Common myeloid progenitor, CD34-positive (primary cell): ENCODE measurements at regions not wholly inside any gene's neighbourhood (a gene's known extent, or its start where the extent isn't known, plus 50 kb on each side); places are given as distances from the start of the nearest gene placed in this dataset.

Source experiments
- CTCF ChIA-PET: fragments of 350-600 bp; sonication (Branson Sonifier 250); formaldehyde crosslinking; loops from one replicate; lab custom pipeline; 2021; ENCODE audit warnings: antibody characterized with exemption; lab: Charles Lee
- POLR2A ChIA-PET: fragments of 350-600 bp; sonication (Branson Sonifier 250); formaldehyde crosslinking; loops from one replicate; lab custom pipeline; 2021; ENCODE audit warnings: antibody characterized with exemption; lab: Charles Lee
- DNase-seq, 3 donors: peaks; one replicate each; pipeline versions ENCODE4 v3.0.0 to v3.0.0-alpha.2; 2013
- H3K27ac ChIP-seq, 2 experiments: 1 replicate in 1 of 2; 2 replicates in 1 of 2; pipeline ENCODE4 v1.7.0; 2013; ENCODE audit warnings: inconsistent platforms in 2 of 2, low read length in 2 of 2, mild to moderate bottlenecking in 2 of 2, low read depth in 1 of 2, moderate library complexity in 1 of 2; ENCODE audit not compliant: severe bottlenecking in 2 of 2, insufficient read depth in 1 of 2, poor library complexity in 1 of 2
- H3K27me3 ChIP-seq, 5 experiments: replicated peaks in 2 of 5; 1 replicate in 3 of 5; 2 replicates in 2 of 5; pipeline versions ENCODE4 v1.6.1 to v1.7.0; 2013; ENCODE audit warnings: low read length in 4 of 5, mild to moderate bottlenecking in 2 of 5, moderate library complexity in 2 of 5, inconsistent platforms in 1 of 5; ENCODE audit not compliant: insufficient read depth in 5 of 5, control insufficient read depth in 4 of 5
- H3K36me3 ChIP-seq, 4 experiments: 1 replicate in 2 of 4; 2 replicates in 2 of 4; pipeline versions ENCODE4 v1.6.1 to v1.7.0; 2013; ENCODE audit warnings: low read length in 3 of 4, control low read depth in 1 of 4, mild to moderate bottlenecking in 1 of 4; ENCODE audit not compliant: control insufficient read depth in 4 of 4, insufficient read depth in 4 of 4
- H3K4me1 ChIP-seq, 4 experiments: 1 replicate in 3 of 4; 2 replicates in 1 of 4; pipeline versions ENCODE4 v1.6.1 to v1.7.1; 2013; ENCODE audit warnings: low read length in 3 of 4, mild to moderate bottlenecking in 3 of 4, control low read depth in 1 of 4, inconsistent platforms in 1 of 4, moderate library complexity in 1 of 4; ENCODE audit not compliant: control insufficient read depth in 4 of 4, insufficient read depth in 4 of 4; ENCODE audit errors: control extremely low read depth in 1 of 4
- H3K4me3 ChIP-seq, 7 experiments: 1 replicate in 4 of 7; 2 replicates in 3 of 7; pipeline versions ENCODE4 v1.5.1 to v1.7.0; 2013; ENCODE audit warnings: mild to moderate bottlenecking in 7 of 7, low read length in 6 of 7, moderate library complexity in 6 of 7, inconsistent platforms in 2 of 7, low read depth in 2 of 7, control low read depth in 1 of 7; ENCODE audit not compliant: insufficient read depth in 4 of 7, control insufficient read depth in 1 of 7; ENCODE audit errors: extremely low read depth in 1 of 7
- H3K9me3 ChIP-seq, 5 experiments: 1 replicate in 4 of 5; 2 replicates in 1 of 5; pipeline versions ENCODE4 v1.6.1 to v1.7.1; 2013; ENCODE audit warnings: low read length in 4 of 5, mild to moderate bottlenecking in 2 of 5, inconsistent platforms in 1 of 5, low read depth in 1 of 5, moderate library complexity in 1 of 5; ENCODE audit not compliant: control insufficient read depth in 4 of 5, insufficient read depth in 2 of 5; ENCODE audit errors: control extremely low read depth in 1 of 5
- WGBS: methylation state at CpG from one replicate; pipeline ENCODE4 v1.1.5; 2013; ENCODE audit not compliant: insufficient coverage; 5-methylcytosine and 5-hydroxymethylcytosine counted together

DNA sequence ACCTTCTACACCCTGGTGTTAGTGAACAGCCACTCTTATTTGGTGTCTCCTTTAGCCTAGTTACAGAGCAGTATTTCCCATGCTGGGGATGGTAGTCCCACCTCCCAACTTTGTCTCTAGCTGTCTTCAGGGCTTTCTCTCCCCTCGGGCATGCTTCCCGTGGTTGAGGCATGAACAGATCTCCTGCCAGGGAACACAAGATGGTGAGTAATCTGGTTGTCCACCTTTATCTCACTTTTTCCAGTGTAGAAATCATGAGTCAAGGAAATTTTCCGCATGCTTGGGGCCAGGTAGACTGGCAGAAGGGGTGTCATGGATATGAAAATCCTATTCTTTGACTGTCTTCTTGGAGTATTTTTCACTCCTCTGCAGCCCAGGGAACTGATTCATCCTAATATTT lies 532.9 kb downstream of the ANXA1 start:
- no peak for DNase-seq
- Histone ChIP-seq H3K9me3 (no peaks in the 10 kb centered on the region), H3K36me3 (no peaks in the 10 kb centered on the region), H3K4me1 (no peaks in the 10 kb centered on the region), H3K4me3 (no peak overlapping the region), H3K27me3 (peaks cover 0 to 2% (median 0%) of the 10 kb centered on the region in 5 experiments), H3K27ac (no peak overlapping the region)
- POLR2A ChIA-PET: no interaction called here
- WGBS: 100% methylated on average over 3 of the region's 3 CpGs
- CTCF ChIA-PET: interaction anchor here (0.9 to 1.6 kb wide), 3 partner anchors 12 to 959 kb away, joined by 3 to 4 read pairs (median 4); no protein-coding TSS in a partner anchor

DNA sequence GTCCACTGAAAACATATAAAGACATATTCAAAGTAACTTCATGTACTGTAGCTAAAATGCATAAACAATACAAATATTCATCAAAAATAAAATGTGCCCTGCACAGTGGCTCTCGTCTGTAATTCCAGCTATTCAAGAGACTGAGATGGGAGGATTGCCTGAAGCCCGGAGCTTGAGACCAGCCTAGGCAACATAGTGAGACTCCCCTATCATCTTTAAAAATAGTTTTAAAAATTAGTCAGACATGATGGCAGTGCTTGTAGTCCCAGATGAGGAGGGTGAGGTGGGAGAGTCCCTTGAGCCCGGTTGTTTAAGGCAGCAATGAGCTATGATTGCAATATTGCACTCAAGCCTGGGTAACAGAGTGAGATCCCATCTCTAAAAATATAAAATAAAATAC lies 534.1 kb downstream of the ANXA1 start:
- 100% methylated on average over 1 of the region's 3 CpGs for WGBS
- POLR2A ChIA-PET: no interaction called here
- H3K36me3 ChIP-seq: no peaks in the 10 kb centered on the region
- peaks cover 0 to 2% (median 0%) of the 10 kb centered on the region in 5 experiments for H3K27me3 ChIP-seq
- CTCF ChIA-PET: no interaction called here
- H3K4me3 ChIP-seq: no peak overlapping the region
- no peaks in the 10 kb centered on the region for H3K4me1 ChIP-seq
- no peaks in the 10 kb centered on the region for H3K9me3 ChIP-seq
- no peak for DNase-seq
- H3K27ac ChIP-seq: no peak overlapping the region

DNA sequence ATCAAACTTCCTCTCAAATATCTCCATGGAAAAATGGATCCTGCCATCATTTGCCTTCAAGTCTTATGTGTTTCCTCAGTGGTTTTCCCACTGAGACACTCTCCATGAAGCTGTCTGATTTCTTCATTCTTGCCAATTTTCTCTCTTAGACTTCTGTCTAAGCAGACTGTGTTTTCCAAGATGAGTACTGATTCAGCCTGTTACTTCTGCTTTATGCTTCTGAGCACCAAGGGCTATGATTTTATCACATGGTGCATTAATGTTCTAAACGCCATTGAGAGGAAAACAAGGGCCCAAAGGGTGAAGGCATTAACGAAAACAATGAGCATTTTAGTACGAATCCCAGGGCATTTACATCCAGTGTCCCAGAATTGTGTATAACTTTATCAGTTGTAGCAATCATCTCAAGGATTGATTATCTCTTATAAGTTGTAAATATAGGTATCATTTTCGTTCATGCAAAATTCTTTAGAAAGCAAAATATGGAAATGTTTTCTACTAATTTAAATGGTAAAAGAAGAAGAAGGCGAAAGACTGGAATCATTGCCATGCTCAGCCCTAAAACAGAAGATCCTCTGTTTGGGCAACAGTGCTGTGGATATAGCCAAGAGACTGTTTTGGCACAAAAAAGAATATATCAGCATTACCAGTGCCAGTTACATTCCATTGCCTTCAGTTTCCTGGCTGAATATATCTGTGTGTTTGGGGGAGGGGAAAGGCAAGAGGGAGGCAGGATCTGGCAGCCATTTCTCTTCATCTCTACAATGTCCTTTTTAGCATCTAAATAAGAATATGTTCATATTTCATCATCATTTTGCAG lies 537.6 kb downstream of the ANXA1 start:
- Histone ChIP-seq H3K9me3 (no peaks in the 10 kb centered on the region), H3K27me3 (peaks cover 0 to 2% (median 0%) of the 10 kb centered on the region in 5 experiments), H3K36me3 (no peaks in the 10 kb centered on the region), H3K4me1 (no peaks in the 10 kb centered on the region), H3K27ac (no peak overlapping the region), H3K4me3 (no peak overlapping the region)
- ChIA-PET CTCF (no interaction called here), POLR2A (no interaction called here)
- DNase-seq: no peak
- 79% methylated on average over 2 of the region's 5 CpGs for WGBS

DNA sequence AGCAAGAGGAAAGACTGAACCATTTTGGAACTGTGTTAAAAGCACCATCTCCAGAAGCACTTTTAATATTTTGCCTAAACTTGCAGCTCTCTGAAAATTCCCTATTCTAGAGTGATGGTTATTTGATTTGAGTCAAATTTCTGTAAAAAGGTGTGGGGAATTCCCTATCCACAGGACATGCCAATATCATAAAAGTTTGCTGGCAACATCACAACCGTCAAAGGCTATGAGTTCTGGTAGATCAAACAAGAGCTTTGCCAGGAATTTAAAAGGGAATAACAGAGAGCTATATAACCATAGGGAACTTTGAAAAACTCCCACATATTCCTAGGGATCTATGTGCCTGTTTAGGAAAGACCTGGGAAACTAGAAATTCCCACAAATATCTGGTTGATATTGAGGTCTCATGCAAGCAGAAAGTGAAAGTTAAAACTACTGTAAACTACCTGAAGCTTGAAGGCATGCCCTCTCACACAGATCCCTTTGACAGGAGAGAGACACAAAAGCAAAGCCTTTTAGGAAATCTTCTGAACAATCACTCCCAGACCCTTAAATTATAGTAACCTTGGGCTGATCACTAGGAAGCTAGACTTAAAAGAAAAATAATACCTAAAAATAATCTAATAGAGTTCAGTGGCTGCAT lies 549.9 kb downstream of the ANXA1 start:
- Histone ChIP-seq H3K9me3 (peaks cover 0 to 4% (median 0%) of the 10 kb centered on the region in 5 experiments), H3K27me3 (no peaks in the 10 kb centered on the region), H3K4me3 (no peak overlapping the region), H3K27ac (no peak overlapping the region), H3K36me3 (no peaks in the 10 kb centered on the region), H3K4me1 (no peaks in the 10 kb centered on the region)
- CTCF ChIA-PET: no interaction called here
- 83% methylated on average over 1 of the region's 1 CpG for WGBS
- POLR2A ChIA-PET: no interaction called here
- DNase-seq: no peak

DNA sequence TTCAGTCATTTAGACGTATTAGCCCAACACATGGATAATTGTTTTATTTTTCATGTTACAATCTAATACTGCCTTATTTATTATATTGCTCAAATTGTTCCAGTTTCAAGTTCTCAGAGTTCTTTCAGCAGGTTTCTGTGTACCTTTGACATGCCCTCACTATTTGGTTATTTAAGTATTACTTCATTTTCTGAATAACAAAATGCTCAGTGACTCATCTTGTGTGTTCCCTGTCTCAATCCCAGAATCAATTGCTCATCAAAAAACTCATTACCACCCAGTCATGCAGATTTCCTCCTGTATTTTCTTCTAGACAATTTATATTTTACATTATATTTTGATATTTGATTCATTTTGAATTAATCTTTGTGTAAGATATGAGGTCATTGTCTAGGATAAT lies 562.6 kb downstream of the ANXA1 start:
- no peak overlapping the region for H3K27ac ChIP-seq
- POLR2A ChIA-PET: no interaction called here
- no CpG with 5 or more reads among the region's 1 CpG for WGBS

DNA sequence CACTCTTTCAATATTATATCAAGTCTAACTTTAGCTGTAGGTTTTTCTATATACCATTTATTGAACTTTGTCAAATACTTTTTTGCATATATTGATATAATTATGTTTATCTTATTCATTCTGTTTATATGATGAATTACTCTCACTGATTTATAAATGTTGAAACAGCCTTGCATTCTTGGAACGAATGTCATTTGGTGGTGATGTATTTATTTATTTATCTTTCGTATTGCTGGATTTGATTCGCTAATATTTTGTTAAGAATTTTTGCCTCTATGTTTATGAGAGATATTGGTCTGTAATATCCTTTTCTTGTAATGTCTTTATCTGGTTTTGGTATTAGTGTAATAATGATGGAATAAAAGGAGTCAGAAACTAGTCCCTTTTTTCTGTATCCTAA lies 563.9 kb downstream of the ANXA1 start:
- H3K9me3 ChIP-seq: no peaks in the 10 kb centered on the region
- H3K4me1 ChIP-seq: no peaks in the 10 kb centered on the region
- ChIA-PET POLR2A (no interaction called here), CTCF (no interaction called here)
- no peak overlapping the region for H3K27ac ChIP-seq
- no peaks in the 10 kb centered on the region for H3K36me3 ChIP-seq
- H3K4me3 ChIP-seq: no peak overlapping the region
- no peaks in the 10 kb centered on the region for H3K27me3 ChIP-seq
- 93% methylated on average over 2 of the region's 3 CpGs for WGBS
- DNase-seq: no peak

More for the DNA sequence above, 562.6 kb downstream of the ANXA1 start:
- H3K4me3 ChIP-seq: no peak overlapping the region
- H3K4me1 ChIP-seq: no peaks in the 10 kb centered on the region
- no peaks in the 10 kb centered on the region for H3K9me3 ChIP-seq
- CTCF ChIA-PET: no interaction called here
- DNase-seq: no peak
- no peaks in the 10 kb centered on the region for H3K36me3 ChIP-seq
- H3K27me3 ChIP-seq: no peaks in the 10 kb centered on the region

DNA sequence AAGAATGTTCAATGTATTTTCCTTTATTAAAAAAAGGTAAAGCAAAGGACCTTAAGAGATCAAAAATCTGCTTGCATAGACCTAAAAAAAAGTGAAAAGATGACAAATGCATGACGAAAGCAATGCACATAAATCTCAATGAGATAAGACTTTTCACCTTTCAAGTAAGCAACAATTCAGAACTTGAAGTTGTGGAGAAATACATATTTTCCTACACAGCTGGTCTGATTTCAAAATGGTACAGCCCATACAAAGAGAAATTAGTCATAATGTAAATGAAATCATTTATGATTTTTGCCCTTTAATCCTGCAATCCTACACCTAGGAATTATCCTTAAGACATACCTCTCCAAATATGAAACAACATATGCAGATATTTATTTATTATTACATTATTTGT lies 568.0 kb downstream of the ANXA1 start:
- Histone ChIP-seq H3K4me1 (no peaks in the 10 kb centered on the region), H3K4me3 (no peak overlapping the region), H3K36me3 (no peaks in the 10 kb centered on the region), H3K27ac (no peak overlapping the region), H3K9me3 (peaks cover 0 to 5% (median 1%) of the 10 kb centered on the region in 5 experiments), H3K27me3 (no peaks in the 10 kb centered on the region)
- ChIA-PET CTCF (no interaction called here), POLR2A (no interaction called here)
- no peak for DNase-seq
- WGBS: no CpG with 5 or more reads among the region's 1 CpG
